ENCODE measurements at regions not wholly inside any gene's neighbourhood (a gene's known extent, or its start where the extent isn't known, plus 50 kb on each side); places are given as distances from the start of the nearest gene placed in this dataset.

DNA sequence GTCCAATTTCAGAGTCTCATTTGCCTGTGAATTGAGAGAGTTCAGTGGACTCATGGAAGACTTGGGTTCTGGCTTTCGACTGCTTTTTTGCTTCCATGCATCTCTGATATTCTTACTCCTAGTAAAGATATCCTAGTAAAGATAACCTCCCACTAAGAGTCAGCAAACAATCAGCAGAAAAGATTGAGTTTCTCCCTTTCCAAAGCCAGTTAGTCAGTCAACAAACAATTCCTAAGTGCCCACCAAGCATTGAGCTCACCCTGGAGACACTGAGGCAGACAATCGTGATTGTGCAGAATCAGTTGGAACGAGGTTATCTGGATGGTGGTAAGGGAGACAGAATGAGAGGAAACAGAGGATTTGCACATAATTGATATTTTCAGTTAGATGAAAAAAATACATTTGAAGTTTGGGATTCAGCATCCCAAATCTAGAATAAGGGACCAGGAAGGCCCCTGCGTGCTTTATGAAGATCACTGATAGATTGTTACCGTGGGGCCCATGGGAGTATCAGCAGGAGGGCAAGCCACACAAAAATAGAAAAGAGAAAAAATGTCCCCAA is 99.7 kb upstream of the SLC38A2 start:
- no peak for TF ChIP-seq CTCF (conservative IDR thresholded peaks at IDR 0.05)
- TF ChIP-seq ZFX (IDR thresholded peaks at IDR 0.05) = no peak

All from C4-2B (cell line).